ENCODE measurements at regions not wholly inside any gene's neighbourhood (a gene's known extent, or its start where the extent isn't known, plus 50 kb on each side); places are given as distances from the start of the nearest gene placed in this dataset.

DNA sequence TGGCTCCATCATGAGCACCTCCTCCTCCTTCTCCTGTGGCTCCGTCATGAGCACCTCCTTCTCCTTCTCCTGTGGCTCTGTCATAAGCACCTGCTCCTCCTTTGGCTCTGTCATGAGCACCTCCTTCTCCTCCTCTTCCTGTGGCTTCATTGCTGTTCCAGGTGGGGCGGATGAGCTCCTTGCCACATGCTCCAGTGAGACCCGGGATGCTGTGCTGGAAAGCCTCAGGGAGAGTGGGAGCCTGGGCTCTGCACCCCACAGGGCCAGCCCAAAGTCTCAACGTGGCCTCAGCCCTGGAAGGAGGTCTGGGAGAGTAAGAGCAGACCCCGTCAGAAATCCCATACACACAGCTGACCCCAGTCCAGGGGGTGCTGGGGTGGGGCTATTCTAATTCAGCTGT, 380.7 kb downstream of the TCERG1L start:
- TF ChIP-seq TAF1 (IDR thresholded peaks at IDR 0.05; ENCODE audit: low read depth, low read length) = no peak
- TF ChIP-seq POLR2A (IDR thresholded peaks at IDR 0.05; ENCODE audit: low read depth, low read length) = no peak
